Lower lobe of right lung (tissue), 2 donors: ENCODE measurements at regions not wholly inside any gene's neighbourhood (a gene's known extent, or its start where the extent isn't known, plus 50 kb on each side); places are given as distances from the start of the nearest gene placed in this dataset.

ENCODE experiments used
- ATAC-seq, 2 donors: fragments of 200-7000 bp; cut with Tn5 transposase; one replicate each; pipeline ENCODE4 v1.9.1; 2020 to 2022; ENCODE audit warnings: mild to moderate bottlenecking in 2 of 2, moderate library complexity in 2 of 2
- DNase-seq: peaks from one replicate; pipeline ENCODE4 v3.0.0-alpha.2; 2020
- H3K27ac ChIP-seq: fragments of 200-600 bp; one replicate; pipeline ENCODE4 v1.8.0; 2022
- H3K27me3 ChIP-seq: fragments of 200-600 bp; one replicate; pipeline ENCODE4 v1.8.0; 2022; ENCODE audit warnings: low read depth
- H3K36me3 ChIP-seq: fragments of 200-600 bp; one replicate; pipeline ENCODE4 v1.8.0; 2022; ENCODE audit warnings: mild to moderate bottlenecking
- H3K4me1 ChIP-seq: fragments of 200-600 bp; one replicate; pipeline ENCODE4 v1.8.0; 2022
- H3K4me3 ChIP-seq: fragments of 200-600 bp; one replicate; pipeline ENCODE4 v1.8.0; 2022; ENCODE audit warnings: mild to moderate bottlenecking
- H3K9me3 ChIP-seq: fragments of 200-600 bp; one replicate; pipeline ENCODE4 v1.8.0; 2022
- CTCF ChIP-seq: fragments of 200-600 bp; IDR thresholded peaks from one replicate; pipeline ENCODE4 v1.8.0; 2022; ENCODE audit warnings: antibody characterized with exemption, mild to moderate bottlenecking
- intact Hi-C: fragments of 100-400 bp; cut with DNase I; formaldehyde crosslinking; loops from one replicate; pipeline ENCODE4 v1.11.0; 2022
- donor health status: DM: no; HTN: yes; CAD: no; lungs with severe emphysema.

DNA sequence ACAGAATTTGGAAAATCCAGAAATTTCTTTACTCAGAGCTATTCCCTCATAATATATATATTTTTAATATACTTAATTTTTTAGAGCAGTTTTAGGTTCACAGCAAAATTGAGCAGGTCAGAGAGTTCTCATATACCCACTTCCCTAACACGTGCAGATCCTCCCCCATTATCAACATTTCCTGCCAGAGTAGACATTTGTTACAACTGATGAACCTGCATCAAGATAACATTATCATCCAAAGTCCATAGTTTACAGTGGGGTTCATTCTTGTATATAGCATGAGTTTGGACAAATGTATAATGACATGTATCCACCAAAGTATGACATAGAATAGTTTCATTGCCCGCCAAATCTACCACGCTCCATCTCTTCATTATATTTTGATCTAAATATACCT is 170.0 kb downstream of the PTEN start:
- intact Hi-C loops, result no loop called here
- Histone ChIP-seq H3K27me3 (no peaks in the 10 kb centered on the region), H3K4me3 (no peak overlapping the region), H3K9me3 (no peaks in the 10 kb centered on the region), H3K4me1 (peaks cover 3% of the 10 kb centered on the region), H3K27ac (no peak overlapping the region), H3K36me3 (no peaks in the 10 kb centered on the region)
- ATAC-seq (no peak), DNase-seq (no peak)
- no peak for TF ChIP-seq CTCF

DNA sequence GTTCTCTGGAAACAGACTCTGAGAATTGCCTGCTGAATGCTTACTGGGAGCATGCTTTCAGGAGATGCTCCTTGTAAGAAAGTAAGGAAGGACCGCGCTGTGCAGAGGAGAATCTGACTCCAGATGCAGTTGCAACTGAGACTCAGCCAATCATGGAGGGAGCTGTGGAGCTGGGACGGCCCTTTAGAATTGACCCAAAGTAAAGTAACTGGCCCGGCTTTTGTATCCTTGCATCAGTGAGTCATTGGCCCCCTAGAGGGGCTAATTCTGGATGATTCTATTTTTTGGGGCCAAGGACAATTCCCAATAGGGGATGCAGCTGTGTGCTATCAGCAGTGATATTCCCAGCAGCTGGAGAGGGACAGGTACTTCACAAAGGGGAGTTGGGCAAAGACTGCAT is 170.4 kb downstream of the PTEN start:
- H3K4me1 ChIP-seq, result no peaks in the 10 kb centered on the region
- no peak for TF ChIP-seq CTCF
- H3K36me3 ChIP-seq, result no peaks in the 10 kb centered on the region
- H3K27ac ChIP-seq, result no peak overlapping the region
- H3K9me3 ChIP-seq, result no peaks in the 10 kb centered on the region
- ATAC-seq (no peak), DNase-seq (no peak)
- no peaks in the 10 kb centered on the region for H3K27me3 ChIP-seq
- intact Hi-C loops, result no loop called here
- no peak overlapping the region for H3K4me3 ChIP-seq

DNA sequence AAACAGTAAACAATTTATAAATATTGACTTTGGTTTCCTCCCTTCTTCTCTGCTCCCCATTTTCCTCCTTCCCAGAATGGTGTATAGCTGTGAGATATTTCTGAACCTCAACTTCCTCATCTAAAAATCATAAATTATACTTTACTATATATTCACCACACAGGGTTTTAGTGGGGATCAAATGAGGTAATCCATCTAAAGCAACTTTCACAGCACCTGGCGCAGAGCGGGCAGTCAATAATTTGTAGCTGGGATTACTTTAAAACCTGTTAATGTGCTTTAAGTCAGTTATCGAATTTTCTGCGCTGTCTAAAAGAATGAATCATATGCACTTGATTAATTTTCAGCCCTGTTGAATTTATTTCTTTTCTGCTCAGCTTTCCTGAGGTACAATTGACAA is 172.7 kb downstream of the PTEN start:
- no peak overlapping the region for H3K4me3 ChIP-seq
- H3K27me3 ChIP-seq, result no peaks in the 10 kb centered on the region
- H3K36me3 ChIP-seq, result no peaks in the 10 kb centered on the region
- DNase-seq (no peak), ATAC-seq (no peak)
- intact Hi-C loops, result no loop called here
- no peak for TF ChIP-seq CTCF
- peaks cover 4% of the 10 kb centered on the region for H3K4me1 ChIP-seq
- no peak overlapping the region for H3K27ac ChIP-seq
- H3K9me3 ChIP-seq, result no peaks in the 10 kb centered on the region

DNA sequence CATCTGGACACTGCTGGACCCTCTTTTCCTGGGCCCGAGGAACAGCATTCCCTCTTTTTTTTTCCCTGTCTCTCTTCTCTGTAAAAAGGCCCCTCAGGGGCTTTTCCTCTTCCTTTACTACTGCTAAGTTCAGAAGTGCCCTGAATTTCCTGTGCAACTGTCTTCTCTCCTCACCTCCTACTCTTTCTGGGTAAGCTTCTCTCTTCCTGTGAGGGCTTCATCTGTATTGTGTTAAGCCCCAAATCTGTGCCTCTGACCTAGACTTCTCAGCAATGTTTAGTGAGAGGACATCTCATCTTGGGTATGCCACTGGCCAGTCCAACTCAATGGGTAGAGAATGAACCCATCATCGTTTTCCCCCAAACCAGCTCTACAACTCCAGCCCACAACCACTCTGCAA is 174.2 kb downstream of the PTEN start:
- Histone ChIP-seq H3K4me1 (peaks cover 17% of the 10 kb centered on the region), H3K4me3 (no peak overlapping the region), H3K9me3 (no peaks in the 10 kb centered on the region), H3K36me3 (no peaks in the 10 kb centered on the region), H3K27ac (no peak overlapping the region), H3K27me3 (no peaks in the 10 kb centered on the region)
- no peak for TF ChIP-seq CTCF
- DNase-seq (no peak), ATAC-seq (no peak)
- intact Hi-C loops, result no loop called here

GRCh38 chr10:88038268-88038667 is 174.8 kb downstream of the PTEN start:
- Histone ChIP-seq H3K4me3 (no peak overlapping the region), H3K36me3 (no peaks in the 10 kb centered on the region), H3K27ac (no peak overlapping the region), H3K27me3 (no peaks in the 10 kb centered on the region), H3K9me3 (no peaks in the 10 kb centered on the region), H3K4me1 (peaks cover 22% of the 10 kb centered on the region)
- ATAC-seq (no peak), DNase-seq (no peak)
- TF ChIP-seq CTCF, result no peak
- intact Hi-C loops, result no loop called here
